Keratinocyte (primary cell): ENCODE measurements at regions not wholly inside any gene's neighbourhood (a gene's known extent, or its start where the extent isn't known, plus 50 kb on each side); places are given as distances from the start of the nearest gene placed in this dataset.

Experiments
- EZH2 ChIP-seq: IDR thresholded peaks from one replicate; pipeline ENCODE4 v1.6.1; 2012; ENCODE audit warnings: inconsistent platforms, mild to moderate bottlenecking, low read length, moderate library complexity
- TF ChIP-seq, protein P1 (sequence below), 3 experiments: IDR thresholded peaks in 1 of 3; conservative IDR thresholded peaks in 1 of 3; optimal IDR thresholded peaks in 1 of 3; 2 replicates in 2 of 3; 3 replicates in 1 of 3; pipeline versions ENCODE3 to v1.5.1; 2011; ENCODE audit warnings: low read length in 3 of 3, mild to moderate bottlenecking in 3 of 3, moderate library complexity in 2 of 3, control low read depth in 1 of 3, inconsistent platforms in 1 of 3; ENCODE audit not compliant: insufficient read depth in 2 of 3; ENCODE audit errors: extremely low read depth in 1 of 3

DNA sequence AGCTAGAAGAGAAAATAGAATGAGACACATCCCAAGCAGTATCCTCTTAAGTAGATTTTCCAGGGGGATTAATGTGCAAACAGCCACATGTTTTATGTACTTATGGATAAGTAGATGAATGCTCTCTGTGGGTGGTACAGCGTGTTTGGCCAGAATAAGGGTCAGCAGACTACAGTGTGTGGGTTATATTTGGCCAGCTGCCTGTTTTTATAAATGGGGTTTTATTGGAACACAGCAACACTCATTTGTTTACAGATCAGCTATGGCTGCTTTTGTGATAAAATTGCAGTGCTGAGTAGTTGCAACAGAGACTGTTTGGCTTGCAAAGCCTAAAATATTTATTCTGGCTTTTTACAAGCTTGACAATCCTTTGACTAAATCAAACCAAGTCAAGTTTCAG, 780.2 kb upstream of the SEL1L start:
- TF ChIP-seq, protein P1, sequence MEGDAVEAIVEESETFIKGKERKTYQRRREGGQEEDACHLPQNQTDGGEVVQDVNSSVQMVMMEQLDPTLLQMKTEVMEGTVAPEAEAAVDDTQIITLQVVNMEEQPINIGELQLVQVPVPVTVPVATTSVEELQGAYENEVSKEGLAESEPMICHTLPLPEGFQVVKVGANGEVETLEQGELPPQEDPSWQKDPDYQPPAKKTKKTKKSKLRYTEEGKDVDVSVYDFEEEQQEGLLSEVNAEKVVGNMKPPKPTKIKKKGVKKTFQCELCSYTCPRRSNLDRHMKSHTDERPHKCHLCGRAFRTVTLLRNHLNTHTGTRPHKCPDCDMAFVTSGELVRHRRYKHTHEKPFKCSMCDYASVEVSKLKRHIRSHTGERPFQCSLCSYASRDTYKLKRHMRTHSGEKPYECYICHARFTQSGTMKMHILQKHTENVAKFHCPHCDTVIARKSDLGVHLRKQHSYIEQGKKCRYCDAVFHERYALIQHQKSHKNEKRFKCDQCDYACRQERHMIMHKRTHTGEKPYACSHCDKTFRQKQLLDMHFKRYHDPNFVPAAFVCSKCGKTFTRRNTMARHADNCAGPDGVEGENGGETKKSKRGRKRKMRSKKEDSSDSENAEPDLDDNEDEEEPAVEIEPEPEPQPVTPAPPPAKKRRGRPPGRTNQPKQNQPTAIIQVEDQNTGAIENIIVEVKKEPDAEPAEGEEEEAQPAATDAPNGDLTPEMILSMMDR (optimal IDR thresholded peaks at IDR 0.05 in 1 of 3, IDR thresholded peaks at IDR 0.05 in 1 of 3, conservative IDR thresholded peaks at IDR 0.05 in 1 of 3; ENCODE audit: extremely low read depth in 1 of 3, insufficient read depth in 2 of 3, low read length in 3 of 3) = no peak
- TF ChIP-seq EZH2 = no peak
